ENCODE measurements at regions not wholly inside any gene's neighbourhood (a gene's known extent, or its start where the extent isn't known, plus 50 kb on each side); places are given as distances from the start of the nearest gene placed in this dataset.

GRCh38 chr6:43972179-43972912, 154.9 kb downstream of the MRPL14 start:
- TF ChIP-seq, protein P1, sequence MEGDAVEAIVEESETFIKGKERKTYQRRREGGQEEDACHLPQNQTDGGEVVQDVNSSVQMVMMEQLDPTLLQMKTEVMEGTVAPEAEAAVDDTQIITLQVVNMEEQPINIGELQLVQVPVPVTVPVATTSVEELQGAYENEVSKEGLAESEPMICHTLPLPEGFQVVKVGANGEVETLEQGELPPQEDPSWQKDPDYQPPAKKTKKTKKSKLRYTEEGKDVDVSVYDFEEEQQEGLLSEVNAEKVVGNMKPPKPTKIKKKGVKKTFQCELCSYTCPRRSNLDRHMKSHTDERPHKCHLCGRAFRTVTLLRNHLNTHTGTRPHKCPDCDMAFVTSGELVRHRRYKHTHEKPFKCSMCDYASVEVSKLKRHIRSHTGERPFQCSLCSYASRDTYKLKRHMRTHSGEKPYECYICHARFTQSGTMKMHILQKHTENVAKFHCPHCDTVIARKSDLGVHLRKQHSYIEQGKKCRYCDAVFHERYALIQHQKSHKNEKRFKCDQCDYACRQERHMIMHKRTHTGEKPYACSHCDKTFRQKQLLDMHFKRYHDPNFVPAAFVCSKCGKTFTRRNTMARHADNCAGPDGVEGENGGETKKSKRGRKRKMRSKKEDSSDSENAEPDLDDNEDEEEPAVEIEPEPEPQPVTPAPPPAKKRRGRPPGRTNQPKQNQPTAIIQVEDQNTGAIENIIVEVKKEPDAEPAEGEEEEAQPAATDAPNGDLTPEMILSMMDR (IDR thresholded peaks at IDR 0.05), result no peak
- TF ChIP-seq POLR2A (IDR thresholded peaks at IDR 0.05), result no peak

Measured in esophagus squamous epithelium (tissue), 4 donors.